Heart right ventricle (tissue), 16 donors: ENCODE measurements at regions not wholly inside any gene's neighbourhood (a gene's known extent, or its start where the extent isn't known, plus 50 kb on each side); places are given as distances from the start of the nearest gene placed in this dataset.
A peak's percentile ranks its signal among the peaks of the same experiment; 100 is the strongest.

Experiments used
- ATAC-seq, 8 donors: fragments of 200-7000 bp; cut with Tn5 transposase; one replicate each; pipeline ENCODE4 v1.9.1; 2020; ENCODE audit warnings: mild to moderate bottlenecking in 8 of 8, moderate library complexity in 8 of 8, moderate number of reproducible peaks in 1 of 8
- DNase-seq, 2 donors: peaks; one replicate each; pipeline ENCODE4 v3.0.0-alpha.2; 2020
- H3K27ac ChIP-seq, 10 donors: fragments of 200-600 bp; sonication (generic) in 2 of 10; one replicate each; pipeline versions ENCODE4 v1.5.0 to v1.8.0; 2020 to 2022; ENCODE audit warnings: mild to moderate bottlenecking in 3 of 10
- H3K27me3 ChIP-seq, 7 donors: fragments of 200-600 bp; one replicate each; pipeline ENCODE4 v1.8.0; 2021 to 2022; ENCODE audit warnings: mild to moderate bottlenecking in 2 of 7
- H3K36me3 ChIP-seq, 9 donors: fragments of 200-600 bp; sonication (generic) in 1 of 9; one replicate each; pipeline versions ENCODE4 v1.5.0 to v1.8.0; 2020 to 2022; ENCODE audit warnings: mild to moderate bottlenecking in 2 of 9
- H3K4me1 ChIP-seq, 9 donors: fragments of 200-600 bp; sonication (generic) in 1 of 9; one replicate each; pipeline versions ENCODE4 v1.5.0 to v1.8.0; 2020 to 2022; ENCODE audit warnings: mild to moderate bottlenecking in 4 of 9
- H3K4me3 ChIP-seq, 10 donors: fragments of 200-600 bp; sonication (generic) in 2 of 10; one replicate each; pipeline versions ENCODE4 v1.5.0 to v1.8.0; 2020 to 2022; ENCODE audit warnings: mild to moderate bottlenecking in 7 of 10, moderate library complexity in 2 of 10
- H3K9me3 ChIP-seq, 11 donors: fragments of 200-600 bp in 10 of 11; sonication (generic) in 2 of 11; one replicate each; pipeline versions ENCODE4 v1.5.0 to v1.8.0; 2013 to 2022; ENCODE audit warnings: mild to moderate bottlenecking in 2 of 11, control low read depth in 1 of 11, moderate library complexity in 1 of 11
- WGBS, 2 donors: extraction: QIAGEN DNeasy Blood & Tissue Kit; methylation state at CpG; one replicate each; pipeline ENCODE4 v1.1.7; 2013; ENCODE audit warnings: inconsistent platforms in 1 of 2; 5-methylcytosine and 5-hydroxymethylcytosine counted together
- intact Hi-C, 10 donors: fragments of 100-400 bp; cut with DNase I; formaldehyde crosslinking; loops; one replicate each; pipeline versions ENCODE4 v1.11.1 to v1.14.2; 2022
- TF ChIP-seq, protein P1 (sequence below), 9 donors: fragments of 200-600 bp; sonication (generic) in 2 of 9; IDR thresholded peaks; one replicate each; pipeline versions ENCODE4 v1.5.0 to v1.8.0; 2021 to 2022; ENCODE audit warnings: antibody characterized with exemption in 9 of 9, mild to moderate bottlenecking in 5 of 9, moderate library complexity in 1 of 9
- donor health status: Arrhythmogenic right ventricular cardiomyopathy.
- donor health status: ischemic (EF 13 %, LVEDD 7.1; RV severe dilation, severe dysfunction).
- donor health status: healthy with polysubstance abuse.
- donor health status: DM: no; HTN: yes; CAD: no.
- donor health status: DM: no; HTN: no; CAD: no.
- donor health status: ischemic (EF 25% LVEDD 6.9; RV normal size, moderate dysfunction).
- donor health status: ischemic (EF 25% LVEDD 5.7; RV mildly dilated, moderate dysfunction).
- donor health status: healthy.
- donor health status: DM: yes; HTN: yes; CAD: no.
- donor health status: Ischemic cardiomyopathy.
- donor health status: ischemic (EF 35%, LVEDD 5.7; RV mildly dilated, moderate dysfunction).
- donor health status: nonischemic (EF 11% LVEDD 7.7; RV severe dilation, severe dysfunction).
- donor health status: DM: yes; HTN: yes; CAD: no.
- donor health status: PGD.
- donor health status: ischemic (EF 29% LVEDD 5.4; RV normal size, mild dysfunction).
- donor health status: nonischemic (EF 23%, LVEDD 6.1; RV moderate dilation, normal function).

DNA sequence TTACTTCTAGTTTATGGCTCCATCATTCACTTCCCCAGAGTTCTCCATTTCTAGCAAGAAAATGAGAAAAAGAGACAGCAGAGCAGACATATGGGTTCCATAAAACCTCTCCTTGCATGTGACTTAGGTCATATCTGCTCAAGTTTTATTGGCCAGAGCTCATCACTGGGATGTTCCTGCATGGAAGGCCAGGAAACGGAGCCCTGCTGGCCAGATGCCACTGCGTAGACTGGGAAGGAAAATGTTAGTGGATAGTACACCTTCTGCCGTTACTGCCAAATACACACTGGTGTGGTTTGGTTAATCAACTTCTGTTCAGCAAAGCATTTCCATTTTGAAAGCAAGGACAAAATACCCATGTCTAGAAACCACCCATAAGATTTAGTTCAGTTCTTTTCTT lies 220.6 kb upstream of the TSHZ2 start:
- intact Hi-C loops = no loop called here

DNA sequence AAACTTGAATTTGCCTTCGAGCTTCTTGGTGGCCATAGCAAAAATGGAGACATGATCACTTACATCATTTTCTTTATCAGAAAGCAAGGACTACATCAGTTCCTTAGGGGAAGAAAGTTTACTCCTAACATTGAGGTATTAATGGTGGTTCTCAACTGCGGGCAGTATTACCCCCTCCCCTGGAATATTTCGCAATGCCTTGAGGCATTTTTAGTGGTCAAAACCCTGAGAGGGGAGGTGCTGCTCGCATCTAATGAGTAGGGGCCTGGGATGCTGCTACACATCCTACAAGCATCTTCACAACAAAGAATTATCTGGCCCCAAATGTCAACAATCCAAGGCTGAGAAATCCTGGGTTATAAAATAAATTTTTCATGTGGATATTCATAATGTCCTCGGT lies 222.2 kb upstream of the TSHZ2 start:
- Histone ChIP-seq H3K4me1 (no peaks in the 10 kb centered on the region), H3K4me3 (no peak overlapping the region), H3K36me3 (no peaks in the 10 kb centered on the region), H3K9me3 (peaks cover 0 to 15% (median 6%) of the 10 kb centered on the region in 11 donors), H3K27ac (no peak overlapping the region), H3K27me3 (no peaks in the 10 kb centered on the region)
- intact Hi-C loops = no loop called here
- DNase-seq (no peak), ATAC-seq (no peak)
- WGBS, 2 donors = 87 to 89% methylated on average over 5 of the region's 5 CpGs
- TF ChIP-seq, protein P1, sequence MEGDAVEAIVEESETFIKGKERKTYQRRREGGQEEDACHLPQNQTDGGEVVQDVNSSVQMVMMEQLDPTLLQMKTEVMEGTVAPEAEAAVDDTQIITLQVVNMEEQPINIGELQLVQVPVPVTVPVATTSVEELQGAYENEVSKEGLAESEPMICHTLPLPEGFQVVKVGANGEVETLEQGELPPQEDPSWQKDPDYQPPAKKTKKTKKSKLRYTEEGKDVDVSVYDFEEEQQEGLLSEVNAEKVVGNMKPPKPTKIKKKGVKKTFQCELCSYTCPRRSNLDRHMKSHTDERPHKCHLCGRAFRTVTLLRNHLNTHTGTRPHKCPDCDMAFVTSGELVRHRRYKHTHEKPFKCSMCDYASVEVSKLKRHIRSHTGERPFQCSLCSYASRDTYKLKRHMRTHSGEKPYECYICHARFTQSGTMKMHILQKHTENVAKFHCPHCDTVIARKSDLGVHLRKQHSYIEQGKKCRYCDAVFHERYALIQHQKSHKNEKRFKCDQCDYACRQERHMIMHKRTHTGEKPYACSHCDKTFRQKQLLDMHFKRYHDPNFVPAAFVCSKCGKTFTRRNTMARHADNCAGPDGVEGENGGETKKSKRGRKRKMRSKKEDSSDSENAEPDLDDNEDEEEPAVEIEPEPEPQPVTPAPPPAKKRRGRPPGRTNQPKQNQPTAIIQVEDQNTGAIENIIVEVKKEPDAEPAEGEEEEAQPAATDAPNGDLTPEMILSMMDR (IDR thresholded peaks at IDR 0.05) = no peak

More for the DNA sequence above, 220.6 kb upstream of the TSHZ2 start:
- Histone ChIP-seq H3K36me3 (no peaks in the 10 kb centered on the region), H3K27me3 (no peaks in the 10 kb centered on the region), H3K9me3 (peaks cover 0 to 15% (median 6%) of the 10 kb centered on the region in 11 donors), H3K4me1 (no peaks in the 10 kb centered on the region), H3K27ac (no peak overlapping the region), H3K4me3 (no peak overlapping the region)
- no peak for DNase-seq
- ATAC-seq = no peak
- TF ChIP-seq, protein P1 (IDR thresholded peaks at IDR 0.05) = no peak
- 52 to 66% methylated on average over 3 of the region's 3 CpGs for WGBS, 2 donors

DNA sequence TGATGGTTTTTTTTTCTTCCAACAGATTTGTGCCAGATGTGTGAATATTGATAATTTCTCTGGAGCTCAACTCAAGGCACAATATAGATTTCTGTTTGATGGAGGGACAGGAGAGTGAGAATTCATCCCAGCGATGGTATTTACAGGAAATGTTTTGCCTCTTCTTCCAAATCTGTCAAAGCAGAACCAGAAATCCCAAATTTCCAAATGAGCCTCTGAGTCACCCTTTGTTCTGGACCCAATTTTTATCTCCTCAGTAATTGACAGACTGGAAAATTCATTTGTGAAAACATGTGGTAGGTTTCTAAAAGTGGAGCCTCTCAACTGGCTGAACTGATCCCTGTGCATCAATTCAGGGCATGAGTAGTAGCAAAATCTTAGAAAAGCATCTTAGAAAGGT lies 223.2 kb upstream of the TSHZ2 start:
- intact Hi-C loops = no loop called here
- H3K4me3 ChIP-seq = no peak overlapping the region
- 56 to 68% methylated on average over 1 of the region's 1 CpG for WGBS, 2 donors
- ATAC-seq (peak in 5 of 8 donors; percentile 50 to 63 (median 56)), DNase-seq (no peak)
- no peaks in the 10 kb centered on the region for H3K36me3 ChIP-seq
- peak overlapping the region in 6 of 10 donors; percentile 35 to 66 (median 58) for H3K27ac ChIP-seq
- peaks cover 0 to 8% (median 2%) of the 10 kb centered on the region in 11 donors for H3K9me3 ChIP-seq
- H3K27me3 ChIP-seq = no peaks in the 10 kb centered on the region
- no peaks in the 10 kb centered on the region for H3K4me1 ChIP-seq
- TF ChIP-seq, protein P1 (IDR thresholded peaks at IDR 0.05) = no peak

DNA sequence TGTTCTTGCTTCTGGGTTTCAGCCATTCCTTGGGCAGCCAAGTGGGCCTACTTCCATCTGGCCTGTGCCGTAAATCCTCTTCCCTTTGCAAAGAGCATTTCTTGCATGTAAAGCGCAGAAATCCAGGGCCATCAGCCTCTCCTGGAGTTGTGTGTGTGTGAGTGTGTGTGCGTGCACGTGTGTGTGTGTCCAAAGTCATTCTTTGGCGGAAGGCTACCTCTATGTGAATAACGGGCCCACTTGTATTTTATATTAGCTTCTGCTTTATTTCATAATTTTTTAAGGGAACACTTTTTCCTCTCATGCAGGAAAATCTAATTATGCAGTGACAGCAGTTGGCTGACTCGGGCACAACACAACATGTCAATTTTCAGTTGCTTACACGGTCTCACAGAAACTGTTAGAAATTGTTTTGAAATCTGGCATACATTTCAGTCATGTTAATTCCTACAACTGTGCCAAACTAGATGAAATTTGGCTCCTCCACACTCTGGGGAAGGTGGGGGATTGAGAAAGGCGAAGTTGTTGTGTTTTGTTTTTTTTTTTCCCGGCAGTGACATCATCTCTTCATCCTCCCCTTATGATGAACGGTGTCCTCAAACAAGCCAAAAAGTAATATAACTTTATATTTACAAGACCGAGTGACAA lies 223.7 kb upstream of the TSHZ2 start:
- Histone ChIP-seq H3K4me1 (no peaks in the 10 kb centered on the region), H3K4me3 (no peak overlapping the region)
- WGBS, 2 donors = 72 to 80% methylated on average over 12 of the region's 12 CpGs

More for the DNA sequence above, 223.7 kb upstream of the TSHZ2 start:
- H3K9me3 ChIP-seq = peaks cover 0 to 2% (median 0%) of the 10 kb centered on the region in 11 donors
- H3K27me3 ChIP-seq = no peaks in the 10 kb centered on the region
- ATAC-seq (peak; percentile 57 to 82 (median 72)), DNase-seq (no peak)
- H3K27ac ChIP-seq = peak overlapping the region in 6 of 10 donors; percentile 35 to 66 (median 58)
- TF ChIP-seq, protein P1 (IDR thresholded peaks at IDR 0.05) = no peak
- intact Hi-C loops = no loop called here
- no peaks in the 10 kb centered on the region for H3K36me3 ChIP-seq
